ENCODE measurements at regions not wholly inside any gene's neighbourhood (a gene's known extent, or its start where the extent isn't known, plus 50 kb on each side); places are given as distances from the start of the nearest gene placed in this dataset.

GRCh38 chr11:43548916-43549315, 131.6 kb upstream of the HSD17B12 start:
- no peak for TF ChIP-seq ATF3 (IDR thresholded peaks at IDR 0.05)
- no peak for TF ChIP-seq CTCF (IDR thresholded peaks at IDR 0.05; ENCODE audit: low read depth, low read length, missing input control)
- TF ChIP-seq TAF1 (conservative IDR thresholded peaks at IDR 0.05) = no peak
- TF ChIP-seq HNF4G (IDR thresholded peaks at IDR 0.05) = no peak
- no peak for TF ChIP-seq YY1 (IDR thresholded peaks at IDR 0.05)
- TF ChIP-seq SP1 (IDR thresholded peaks at IDR 0.05) = no peak
- TF ChIP-seq RAD21 (IDR thresholded peaks at IDR 0.05) = no peak
- no peak for TF ChIP-seq GABPA (IDR thresholded peaks at IDR 0.05 in 1 of 2, conservative IDR thresholded peaks at IDR 0.05 in 1 of 2)
- no peak for TF ChIP-seq RXRA (IDR thresholded peaks at IDR 0.05)
- no peak for TF ChIP-seq MAX (IDR thresholded peaks at IDR 0.05)
- TF ChIP-seq NR2F2 (IDR thresholded peaks at IDR 0.05) = no peak
- TF ChIP-seq FOXA1 (IDR thresholded peaks at IDR 0.05) = no peak
- no peak for TF ChIP-seq HNF4A (conservative IDR thresholded peaks at IDR 0.05)
- no peak for TF ChIP-seq JUND (IDR thresholded peaks at IDR 0.05)

Data from liver (tissue), 3 donors.